ENCODE measurements at regions not wholly inside any gene's neighbourhood (a gene's known extent, or its start where the extent isn't known, plus 50 kb on each side); places are given as distances from the start of the nearest gene placed in this dataset.

DNA sequence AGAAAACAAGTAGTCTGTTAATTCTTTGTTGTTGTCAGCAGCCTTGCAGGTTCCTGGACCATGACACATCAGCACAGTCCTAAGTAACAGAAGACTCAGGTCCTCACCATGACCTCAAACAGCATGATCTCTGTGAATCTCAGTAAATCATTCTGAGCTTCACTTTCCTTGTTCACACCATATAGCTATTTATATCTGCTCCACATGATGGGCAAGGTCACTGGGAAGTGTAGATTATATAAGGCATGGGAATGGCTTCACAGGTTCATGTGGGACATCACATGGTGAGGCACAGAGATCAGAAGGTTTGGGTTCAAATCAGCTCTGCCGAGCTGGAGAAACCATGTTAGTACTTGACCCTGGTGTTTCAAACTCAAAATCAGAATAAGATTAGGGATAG lies 245.4 kb upstream of the SPTLC3 start:
- DNase-seq: no peak

DNA sequence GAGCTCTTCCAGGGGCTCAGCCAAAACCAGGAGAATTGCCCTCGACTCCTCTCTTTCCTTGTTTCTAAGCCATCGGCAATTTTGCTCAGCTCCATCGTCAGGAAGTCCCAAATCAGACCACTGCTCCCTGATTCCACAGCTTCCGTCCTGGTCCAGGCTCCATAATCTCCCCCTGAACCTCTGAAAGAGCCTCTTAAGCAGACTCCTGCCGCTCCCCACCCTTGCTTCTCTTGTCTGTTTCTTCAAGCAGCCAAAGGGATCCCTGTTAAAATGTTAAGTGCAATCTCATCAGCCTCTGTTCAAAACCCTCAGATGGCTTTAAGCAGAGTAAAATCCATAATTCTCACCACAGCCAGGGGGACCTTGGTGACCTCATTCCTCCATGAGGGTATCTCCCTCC lies 244.7 kb upstream of the SPTLC3 start:
- DNase-seq: no peak

DNA sequence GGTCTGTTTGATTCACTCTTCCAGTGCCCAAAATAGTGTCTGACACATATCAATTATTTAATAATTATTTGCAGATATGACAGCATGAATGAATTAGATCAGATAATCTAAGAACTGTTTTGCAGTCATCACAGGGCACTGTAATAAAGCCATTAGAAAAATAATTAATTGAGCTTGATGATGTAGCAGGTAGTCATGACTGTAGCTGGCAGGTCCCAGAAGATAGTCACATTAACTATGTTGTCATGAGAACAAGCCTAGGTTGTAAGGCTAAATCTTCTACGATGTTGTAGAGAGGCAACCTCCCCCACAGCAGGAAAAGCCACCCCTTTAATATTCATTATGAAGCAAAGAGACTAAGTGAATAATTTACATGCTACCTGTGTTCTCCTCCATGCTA lies 243.9 kb upstream of the SPTLC3 start:
- DNase-seq: no peak

DNA sequence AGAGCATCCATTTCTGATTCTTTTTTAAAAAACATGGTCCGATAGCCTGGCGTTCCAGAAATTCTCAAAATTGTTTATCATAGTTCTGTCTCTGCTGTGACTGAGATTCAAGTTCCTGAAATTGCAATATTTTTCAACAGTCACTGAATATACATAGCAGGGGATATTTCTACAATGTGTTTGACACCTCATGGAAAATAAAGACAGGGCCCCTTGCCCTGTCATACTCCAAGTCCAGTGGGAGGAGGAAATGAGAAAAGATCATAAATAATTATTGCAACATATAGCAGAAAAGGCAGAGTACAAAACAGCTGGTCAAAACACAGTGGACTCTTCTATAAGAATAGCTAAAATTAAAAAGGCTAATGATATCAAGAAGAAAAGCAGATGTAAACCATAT lies 234.8 kb upstream of the SPTLC3 start:
- DNase-seq: no peak

DNA sequence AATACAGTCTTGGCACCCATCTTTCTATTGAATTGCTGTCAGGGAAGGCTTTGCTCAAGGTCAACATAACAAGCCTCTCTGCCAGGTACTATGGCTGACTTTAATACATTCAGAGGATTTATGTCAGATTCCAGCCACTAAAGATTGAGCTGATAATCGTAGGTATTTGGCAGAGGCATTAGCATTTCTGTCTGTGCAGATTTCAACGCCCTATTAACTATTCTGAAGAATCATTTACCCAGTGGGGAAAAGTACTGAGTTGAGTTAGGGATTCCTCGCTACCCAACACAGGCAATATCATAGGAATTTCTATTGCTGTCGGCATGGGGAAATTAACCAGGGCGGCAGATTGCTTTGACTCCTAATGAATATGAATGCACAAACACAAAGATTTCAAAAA lies 233.7 kb upstream of the SPTLC3 start:
- DNase-seq: no peak

- DNase-seq: no peak
Observed at GRCh38 chr20:12777016-12777415, 231.8 kb upstream of the SPTLC3 start.

DNA sequence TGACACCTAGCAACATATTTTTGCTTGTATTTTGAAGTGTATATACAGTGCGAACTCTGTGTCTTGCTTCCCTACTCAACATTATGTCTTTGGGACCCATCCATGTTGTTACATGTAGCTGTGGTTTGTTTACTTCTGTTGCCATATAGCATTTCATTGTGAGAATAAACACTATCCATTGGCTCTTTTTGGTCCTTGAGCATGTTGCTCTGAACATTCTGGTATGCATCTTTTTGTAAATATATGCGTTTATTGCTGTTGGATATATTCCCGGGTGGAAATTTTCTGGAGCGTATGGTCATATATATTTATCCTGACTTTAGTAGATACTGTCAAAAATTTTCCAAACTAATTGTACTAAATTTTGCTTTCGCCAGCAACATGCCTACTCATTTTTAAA lies 222.5 kb upstream of the SPTLC3 start:
- DNase-seq: no peak

- no peak for DNase-seq
Observed at GRCh38 chr20:12788632-12789299, 220.0 kb upstream of the SPTLC3 start.

GRCh38 chr20:12790859-12791258 lies 217.9 kb upstream of the SPTLC3 start:
- DNase-seq: no peak

DNA sequence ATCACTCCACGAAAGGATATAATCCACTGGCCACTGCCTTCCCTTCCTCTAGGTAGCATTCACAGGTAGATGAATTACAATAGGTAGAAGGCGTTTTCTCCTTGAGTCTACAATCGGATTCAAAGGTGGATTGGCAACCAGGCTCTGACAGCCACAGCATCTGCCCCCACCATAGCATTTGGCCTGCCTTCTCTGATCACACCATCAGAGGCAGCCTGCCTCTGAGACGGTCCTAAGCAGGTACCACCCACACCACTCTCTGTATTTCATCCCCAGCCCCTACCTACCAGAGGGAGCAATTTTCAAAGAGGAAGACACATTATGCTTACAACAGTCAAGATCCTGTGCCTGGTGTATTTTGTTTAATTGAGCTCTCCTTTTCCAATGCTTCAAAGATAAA lies 210.5 kb upstream of the SPTLC3 start:
- DNase-seq: no peak

GRCh38 chr20:12808006-12808567 lies 200.7 kb upstream of the SPTLC3 start:
- DNase-seq: no peak

- no peak for DNase-seq
Observed at GRCh38 chr20:12815231-12815768, 193.5 kb upstream of the SPTLC3 start.

DNA sequence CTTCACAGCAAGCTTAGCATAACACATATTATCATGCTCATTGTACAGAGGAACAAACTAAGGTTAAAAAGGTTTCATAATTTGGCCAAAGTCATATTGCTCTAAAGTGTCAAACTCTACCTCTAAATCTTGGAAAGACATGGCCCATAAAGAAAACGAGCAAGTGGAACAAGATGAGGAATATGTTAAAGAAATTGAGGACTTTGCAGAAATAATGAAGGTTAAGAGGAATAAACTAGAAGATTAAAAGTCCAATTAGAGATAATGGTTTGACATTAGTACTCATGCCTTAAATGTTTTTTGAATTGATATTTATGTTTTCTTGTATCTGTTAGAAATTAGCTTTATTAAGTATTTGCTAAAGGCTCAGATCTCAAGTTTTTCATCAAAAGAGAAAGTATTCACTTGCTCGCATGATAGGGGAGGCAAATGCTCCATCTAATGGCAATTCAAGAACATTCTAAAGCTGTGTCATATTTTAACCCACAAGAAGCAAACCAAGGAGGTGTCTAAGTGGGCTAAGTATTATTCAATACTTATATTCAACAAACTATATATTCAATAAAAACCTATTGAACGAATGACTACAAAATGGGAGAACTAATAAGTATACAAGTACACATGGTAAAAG lies 192.9 kb upstream of the SPTLC3 start:
- DNase-seq: no peak

GRCh38 chr20:12821249-12821648 lies 187.5 kb upstream of the SPTLC3 start:
- no peak for DNase-seq

DNA sequence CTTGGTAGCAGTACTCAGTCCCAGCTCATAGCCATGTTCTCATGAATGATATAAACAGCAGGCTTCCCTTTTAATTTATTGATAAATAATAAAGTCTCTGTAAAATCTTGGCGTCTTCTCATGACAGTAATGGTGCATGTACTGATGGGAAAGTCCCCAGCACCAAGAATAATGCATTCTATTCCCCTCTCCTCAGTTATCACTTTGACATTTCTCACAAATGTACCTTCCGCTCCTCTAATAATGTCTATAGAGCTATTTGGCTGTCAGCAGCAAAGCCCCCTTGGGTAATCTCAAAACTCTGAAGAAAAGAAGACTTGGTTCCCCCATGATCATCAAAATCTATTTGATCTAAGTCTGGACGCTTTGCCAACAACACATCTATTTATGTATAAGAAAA lies 185.0 kb upstream of the SPTLC3 start:
- DNase-seq: no peak

DNA sequence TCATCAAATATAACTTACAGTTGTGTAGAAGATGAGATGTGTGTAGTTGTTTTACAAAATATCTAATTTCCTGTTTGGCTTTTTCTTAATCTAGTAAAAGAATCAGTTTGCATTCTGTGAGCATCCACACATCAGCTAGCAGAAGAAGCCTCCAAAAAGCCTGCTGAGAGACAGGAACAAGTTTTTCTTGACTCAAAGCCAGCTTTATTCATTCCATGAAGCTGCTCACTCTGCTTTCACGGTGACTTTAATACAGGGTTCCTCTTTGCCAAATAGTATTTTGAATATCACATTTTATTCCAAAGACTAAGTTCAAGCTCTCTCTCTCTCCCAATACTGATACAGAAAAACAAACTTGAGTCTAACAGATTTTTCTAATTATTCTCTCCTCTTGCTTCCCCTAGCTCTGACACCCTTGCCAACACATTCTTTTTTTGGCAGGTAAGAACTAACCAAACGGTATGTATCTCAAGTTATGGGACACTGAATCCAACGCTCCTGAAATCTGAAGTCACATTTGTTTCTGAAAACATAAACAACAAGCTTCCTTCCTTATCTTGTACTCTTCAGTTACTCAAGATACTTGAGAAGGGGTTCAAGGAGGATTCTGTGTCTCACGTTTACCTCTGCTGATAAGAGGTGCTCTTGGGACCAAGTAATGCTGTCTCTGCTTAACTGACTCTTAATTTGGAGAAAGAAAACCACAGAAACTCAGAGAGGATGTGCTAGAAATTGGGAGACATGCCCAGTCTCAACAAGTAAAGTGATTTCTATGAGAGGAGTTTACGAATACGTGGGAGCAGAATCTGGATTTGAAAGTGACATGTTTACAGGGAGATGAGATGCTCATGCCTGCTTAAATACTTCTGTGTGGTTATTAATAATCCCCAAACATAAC lies 184.2 kb upstream of the SPTLC3 start:
- DNase-seq: no peak

DNA sequence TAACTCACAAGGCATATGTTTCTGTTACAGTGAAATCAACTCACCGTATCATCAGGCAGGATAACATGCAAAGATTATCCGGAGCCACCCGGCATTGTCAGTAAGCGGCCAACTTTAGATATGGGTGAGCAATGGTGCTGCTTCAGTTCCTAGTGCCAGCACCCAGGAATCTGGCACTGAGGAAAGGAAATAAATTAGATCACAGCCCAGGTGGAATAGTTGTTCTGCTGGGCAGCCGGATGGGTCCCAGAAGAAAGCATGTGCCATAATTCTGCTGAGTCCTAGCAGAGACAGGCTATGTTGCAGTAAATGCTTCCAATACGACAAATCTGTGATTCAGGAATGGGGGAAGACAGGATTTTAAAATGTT lies 183.6 kb upstream of the SPTLC3 start:
- no peak for DNase-seq

- no peak for DNase-seq
Observed at GRCh38 chr20:12827816-12828385, 180.9 kb upstream of the SPTLC3 start.

GRCh38 chr20:12829170-12829569 lies 179.6 kb upstream of the SPTLC3 start:
- no peak for DNase-seq

DNA sequence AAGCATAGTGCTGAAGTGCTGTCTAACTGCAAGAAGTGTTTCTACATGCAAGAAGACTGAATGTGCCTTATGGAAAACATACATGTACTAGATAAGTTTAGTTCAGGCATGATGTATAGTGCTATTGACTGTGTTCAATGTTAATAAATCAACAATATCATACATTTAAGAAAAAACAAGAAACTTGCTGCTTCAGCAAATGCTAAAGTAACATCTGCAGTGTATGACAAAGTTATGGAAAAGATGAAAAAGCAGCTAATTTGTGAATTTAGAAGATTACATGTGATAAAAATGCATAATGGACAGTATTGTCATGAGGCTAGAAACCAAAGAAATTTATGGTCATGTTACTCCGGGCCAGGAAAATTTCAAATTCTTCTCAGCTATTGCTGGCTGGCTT lies 174.9 kb upstream of the SPTLC3 start:
- DNase-seq: no peak

DNA sequence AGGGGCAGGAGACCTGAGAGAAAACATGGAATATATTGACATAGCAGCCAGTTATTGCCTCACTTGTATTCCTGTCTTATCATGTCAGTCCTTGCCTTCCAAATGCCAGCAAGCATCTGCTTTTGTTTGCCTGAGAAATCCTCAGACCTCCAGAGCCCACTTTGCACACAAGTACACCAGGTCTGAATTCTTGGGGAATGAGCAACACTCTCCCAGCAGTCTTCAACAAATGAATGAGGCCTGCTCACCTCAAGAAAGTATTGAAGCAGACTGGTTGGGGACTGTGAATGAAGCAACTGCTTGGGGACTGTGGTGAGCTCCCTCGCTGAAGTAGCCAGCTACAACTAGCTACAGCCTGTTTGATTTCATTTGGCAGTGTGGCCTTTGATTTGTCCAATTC lies 172.8 kb upstream of the SPTLC3 start:
- DNase-seq: no peak

DNA sequence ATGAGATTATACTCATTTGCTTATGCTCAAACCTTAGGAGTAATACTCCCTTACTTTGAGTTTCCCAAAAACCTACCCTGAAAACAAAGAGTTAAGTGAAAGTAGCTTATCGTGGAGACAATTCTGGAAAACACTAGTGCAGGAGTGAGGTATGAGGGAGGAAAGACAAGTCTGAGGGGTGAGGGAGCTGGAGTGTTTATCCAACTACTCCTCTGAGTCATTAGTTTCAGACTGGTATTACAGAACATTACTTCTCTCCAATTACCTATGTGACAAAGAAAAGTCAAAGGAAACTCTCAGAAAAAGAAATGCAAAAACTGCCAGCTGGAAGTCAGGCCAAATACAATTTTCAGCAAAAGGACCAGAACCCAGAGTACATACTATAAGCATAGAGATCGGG lies 171.1 kb upstream of the SPTLC3 start:
- DNase-seq: no peak

DNA sequence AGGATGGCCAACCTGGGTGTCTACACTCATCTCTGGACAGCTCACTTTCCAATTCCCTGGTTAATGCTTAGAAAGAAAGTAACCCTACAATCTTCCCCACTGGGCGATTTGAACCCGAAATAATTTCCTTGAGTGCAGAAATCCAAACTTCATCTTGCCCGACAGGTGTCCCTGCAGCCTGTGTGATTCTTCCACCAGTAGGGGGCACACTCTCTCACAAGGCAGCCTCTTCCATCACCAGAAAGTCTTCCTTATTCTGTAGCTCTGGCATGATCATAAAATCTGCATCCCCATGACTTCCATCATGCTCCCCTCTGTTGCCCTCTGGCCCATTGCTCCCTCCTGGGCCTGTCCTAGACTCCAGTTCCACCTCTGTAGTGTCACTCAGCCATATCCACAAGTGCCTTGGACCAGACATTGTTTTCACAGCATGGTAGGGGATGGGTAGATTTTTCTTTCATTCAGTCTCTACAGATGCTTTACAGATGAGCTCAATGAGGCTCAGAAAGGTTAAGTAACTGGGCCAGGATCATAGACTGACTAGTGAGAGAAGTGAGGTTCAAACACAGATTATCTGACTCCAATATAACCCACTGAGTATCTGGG lies 170.4 kb upstream of the SPTLC3 start:
- no peak for DNase-seq
